AG10803 (cell line): ENCODE measurements at regions not wholly inside any gene's neighbourhood (a gene's known extent, or its start where the extent isn't known, plus 50 kb on each side); places are given as distances from the start of the nearest gene placed in this dataset.

Experiments
- DNase-seq: peaks from one replicate; pipeline ENCODE4 v3.0.0; 2010; ENCODE audit warnings: low read depth
- H3K4me3 ChIP-seq: 2 replicates; pipeline ENCODE4 v1.5.1; 2011; ENCODE audit warnings: mild to moderate bottlenecking, low read length, control low read depth
- TF ChIP-seq, protein P1 (sequence below): conservative IDR thresholded peaks from 2 replicates; pipeline ENCODE4 v1.5.1; 2011; ENCODE audit warnings: mild to moderate bottlenecking, low read length, control low read depth, inconsistent platforms

DNA sequence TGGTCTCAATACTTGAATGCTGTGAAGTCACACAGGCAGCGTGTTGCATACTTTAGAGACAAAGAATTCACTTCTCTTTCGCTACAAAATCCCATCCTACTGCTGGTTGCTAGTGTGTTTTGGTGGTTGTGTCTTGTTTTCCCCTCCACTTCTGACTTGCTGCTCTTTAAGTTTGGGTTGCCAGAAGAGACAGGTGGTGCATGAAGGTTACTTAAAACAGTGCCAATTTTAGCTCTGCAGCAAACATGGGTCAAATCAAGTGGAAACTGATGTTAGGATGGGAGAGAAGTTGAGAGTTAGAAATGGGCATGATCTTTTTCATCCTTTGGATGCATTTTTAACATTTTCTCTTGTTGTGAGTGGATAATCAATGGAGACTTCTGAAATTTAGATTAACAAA, 136.2 kb upstream of the KCNH7 start:
- TF ChIP-seq, protein P1, sequence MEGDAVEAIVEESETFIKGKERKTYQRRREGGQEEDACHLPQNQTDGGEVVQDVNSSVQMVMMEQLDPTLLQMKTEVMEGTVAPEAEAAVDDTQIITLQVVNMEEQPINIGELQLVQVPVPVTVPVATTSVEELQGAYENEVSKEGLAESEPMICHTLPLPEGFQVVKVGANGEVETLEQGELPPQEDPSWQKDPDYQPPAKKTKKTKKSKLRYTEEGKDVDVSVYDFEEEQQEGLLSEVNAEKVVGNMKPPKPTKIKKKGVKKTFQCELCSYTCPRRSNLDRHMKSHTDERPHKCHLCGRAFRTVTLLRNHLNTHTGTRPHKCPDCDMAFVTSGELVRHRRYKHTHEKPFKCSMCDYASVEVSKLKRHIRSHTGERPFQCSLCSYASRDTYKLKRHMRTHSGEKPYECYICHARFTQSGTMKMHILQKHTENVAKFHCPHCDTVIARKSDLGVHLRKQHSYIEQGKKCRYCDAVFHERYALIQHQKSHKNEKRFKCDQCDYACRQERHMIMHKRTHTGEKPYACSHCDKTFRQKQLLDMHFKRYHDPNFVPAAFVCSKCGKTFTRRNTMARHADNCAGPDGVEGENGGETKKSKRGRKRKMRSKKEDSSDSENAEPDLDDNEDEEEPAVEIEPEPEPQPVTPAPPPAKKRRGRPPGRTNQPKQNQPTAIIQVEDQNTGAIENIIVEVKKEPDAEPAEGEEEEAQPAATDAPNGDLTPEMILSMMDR: no peak
- DNase-seq: no peak
- no peak overlapping the region for H3K4me3 ChIP-seq

DNA sequence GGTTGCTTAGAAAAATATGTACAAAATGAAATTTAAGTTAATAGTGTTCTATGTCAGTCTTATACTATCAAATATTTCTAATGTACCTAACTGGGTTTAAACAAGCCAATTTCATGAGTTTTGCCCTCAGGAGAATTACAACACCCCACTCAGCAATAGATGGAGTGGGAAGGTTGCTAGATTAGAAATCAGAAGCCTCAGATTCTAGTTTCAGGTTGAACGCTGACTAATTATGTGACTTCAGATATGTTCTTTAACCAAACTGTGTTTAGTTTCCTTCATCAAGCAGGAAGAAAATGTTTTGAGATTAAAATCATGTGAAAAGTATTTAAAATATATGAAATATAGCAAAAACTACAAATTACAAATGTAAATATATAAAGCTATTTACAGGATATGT, 133.8 kb upstream of the KCNH7 start:
- no peak for DNase-seq
- no peak overlapping the region for H3K4me3 ChIP-seq
- TF ChIP-seq, protein P1: no peak

DNA sequence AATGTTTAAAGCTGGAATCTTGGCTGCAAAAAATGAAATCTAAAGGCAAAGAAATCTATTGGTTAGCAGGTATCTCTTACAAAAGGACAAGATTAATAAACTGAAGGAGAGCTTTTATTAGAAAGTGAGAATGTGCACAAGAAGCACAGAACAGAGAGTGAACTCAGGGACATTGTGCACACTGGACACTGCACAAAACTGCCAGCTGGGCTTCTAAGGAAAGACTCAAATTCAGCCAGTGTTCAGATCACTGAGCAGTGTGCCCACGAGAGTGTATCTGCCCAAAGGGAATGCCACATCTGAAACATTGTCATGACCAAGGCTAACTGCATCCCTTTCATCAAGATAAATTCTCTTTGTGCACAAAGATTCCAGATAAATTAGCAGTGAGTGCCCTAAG, 129.7 kb upstream of the KCNH7 start:
- no peak overlapping the region for H3K4me3 ChIP-seq
- TF ChIP-seq, protein P1: no peak
- no peak for DNase-seq

DNA sequence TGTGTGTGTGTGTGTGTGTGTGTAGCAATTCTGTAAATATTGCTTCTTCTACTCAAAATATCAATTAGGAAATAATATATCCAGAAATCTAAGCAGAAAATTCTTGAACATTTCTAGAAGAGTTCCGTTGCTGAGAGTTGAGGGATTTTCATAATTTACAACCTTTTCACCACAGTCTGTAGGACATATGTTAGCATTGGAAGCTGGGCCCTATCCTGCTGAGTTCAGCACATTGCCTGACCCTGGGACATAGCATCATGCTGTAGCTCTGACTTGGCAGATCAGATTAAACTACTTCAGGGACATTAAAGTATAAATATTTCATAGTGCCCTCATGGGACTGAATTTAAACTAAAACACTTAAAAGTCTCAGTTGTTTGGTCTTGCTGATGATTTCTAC, 129.2 kb upstream of the KCNH7 start:
- TF ChIP-seq, protein P1: no peak
- DNase-seq: no peak

DNA sequence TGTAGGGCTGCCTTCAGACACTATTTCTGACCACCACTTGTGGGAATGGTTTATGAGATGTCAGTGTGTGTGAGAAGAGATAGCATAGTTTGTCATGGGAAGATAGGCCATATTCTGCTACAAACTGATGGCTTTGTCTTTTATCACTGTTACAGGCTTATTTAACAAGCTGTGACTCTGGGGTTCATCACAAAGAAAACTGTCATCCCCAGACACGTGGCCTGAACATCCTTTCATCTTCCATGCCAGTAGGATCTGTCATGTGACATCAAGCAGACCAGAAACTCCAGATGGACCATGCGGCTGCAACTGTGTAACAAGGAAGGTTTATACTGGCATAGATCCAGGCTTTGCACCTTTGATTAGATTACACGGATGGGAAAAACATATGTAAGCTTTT, 128.6 kb upstream of the KCNH7 start:
- no peak for DNase-seq
- H3K4me3 ChIP-seq: no peak overlapping the region
- TF ChIP-seq, protein P1: no peak

More for the DNA sequence above, 129.2 kb upstream of the KCNH7 start:
- no peak overlapping the region for H3K4me3 ChIP-seq

DNA sequence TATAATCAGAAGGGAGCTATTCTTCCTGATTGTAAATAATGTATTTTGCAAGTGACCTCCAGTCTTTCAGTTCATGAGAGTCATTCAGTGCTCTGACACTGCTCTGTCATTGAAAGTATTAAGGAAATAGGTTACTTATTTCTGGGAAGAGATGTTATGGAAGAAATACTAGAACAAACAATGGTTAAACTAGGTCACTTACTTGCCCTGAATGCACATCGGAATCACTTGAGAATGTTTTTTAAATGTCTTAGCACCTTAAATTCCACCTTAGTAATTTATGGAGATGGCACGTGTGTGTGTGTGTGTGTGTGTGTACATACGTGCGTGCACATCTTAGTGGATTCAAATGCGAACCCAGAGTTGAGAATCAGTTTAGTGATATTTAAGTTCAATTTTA, 126.6 kb upstream of the KCNH7 start:
- DNase-seq: no peak
- H3K4me3 ChIP-seq: no peak overlapping the region
- TF ChIP-seq, protein P1: no peak

DNA sequence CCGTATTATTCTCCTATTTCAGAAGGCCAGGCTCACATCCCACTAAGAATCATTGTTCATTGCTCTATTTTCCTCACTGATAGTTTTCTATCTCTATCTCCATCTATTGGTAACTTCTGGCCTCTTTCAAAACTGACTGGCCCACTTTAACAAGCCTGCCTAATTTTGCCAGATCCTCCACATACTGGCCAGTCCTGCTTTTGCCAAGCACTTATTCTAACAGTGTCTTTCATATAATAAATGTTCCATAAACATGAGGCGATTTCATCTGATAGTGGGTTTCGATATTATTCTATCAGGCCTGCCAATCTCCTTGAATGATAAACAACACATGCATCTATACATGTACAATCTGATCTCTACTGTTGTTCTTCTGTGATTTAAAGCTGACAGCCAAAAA, 125.9 kb upstream of the KCNH7 start:
- DNase-seq: no peak
- TF ChIP-seq, protein P1: no peak
- H3K4me3 ChIP-seq: no peak overlapping the region
